Stimulated activated naive CD8-positive, alpha-beta T cell treated with anti-CD3 and anti-CD28 coated beads, Interleukin-15, Interleukin-2, amounts not matched to agents 100 U/mL and 50 U/mL, for 24 hours (primary cell): ENCODE measurements at regions not wholly inside any gene's neighbourhood (a gene's known extent, or its start where the extent isn't known, plus 50 kb on each side); places are given as distances from the start of the nearest gene placed in this dataset.
"Not testable (repeated sequence)": the region's sequence is repeated elsewhere in the genome, so short reads cannot be mapped to it uniquely, and the experiment has no call there.

Experiments
- ATAC-seq: fragments of 150-1000 bp; cut with Tn5 transposase; one replicate; pipeline ENCODE4 v1.10.0; 2021
- DNase-seq: peaks from one replicate; pipeline ENCODE4 v3.0.0; 2021

- not testable (repeated sequence) for ATAC-seq, DNase-seq
Measured at GRCh38 chr20:53773066-53773791, 179.6 kb upstream of the ZNF217 start.

GRCh38 chr20:53769041-53769440 is 175.4 kb upstream of the ZNF217 start:
- no peak for DNase-seq
- no peak for ATAC-seq

- ATAC-seq = no peak
- DNase-seq = no peak
Measured at GRCh38 chr20:53768329-53768728, 174.7 kb upstream of the ZNF217 start.

- ATAC-seq (no peak), DNase-seq (no peak)
Measured at GRCh38 chr20:53767206-53767930, 173.7 kb upstream of the ZNF217 start.

- no peak for DNase-seq
- ATAC-seq = no peak
Measured at GRCh38 chr20:53764415-53764800, 170.8 kb upstream of the ZNF217 start.

- ATAC-seq = no peak
- no peak for DNase-seq
Measured at GRCh38 chr20:53763707-53764414, 170.2 kb upstream of the ZNF217 start.

- not testable (repeated sequence) for DNase-seq, ATAC-seq
Measured at GRCh38 chr20:53762423-53762798, 168.8 kb upstream of the ZNF217 start.

GRCh38 chr20:53760025-53760441 is 166.4 kb upstream of the ZNF217 start:
- ATAC-seq (no peak), DNase-seq (no peak)

GRCh38 chr20:53757472-53757913 is 163.9 kb upstream of the ZNF217 start:
- DNase-seq (no peak), ATAC-seq (no peak)

GRCh38 chr20:53755733-53756531 is 162.3 kb upstream of the ZNF217 start:
- ATAC-seq = no peak
- no peak for DNase-seq

GRCh38 chr20:53753880-53754459 is 160.3 kb upstream of the ZNF217 start:
- no peak for ATAC-seq
- no peak for DNase-seq

- DNase-seq = no peak
- no peak for ATAC-seq
Measured at GRCh38 chr20:53752971-53753879, 159.6 kb upstream of the ZNF217 start.

- DNase-seq (no peak), ATAC-seq (no peak)
Measured at GRCh38 chr20:53752583-53752970, 158.9 kb upstream of the ZNF217 start.

GRCh38 chr20:53751620-53752318 is 158.1 kb upstream of the ZNF217 start:
- no peak for DNase-seq

GRCh38 chr20:53750827-53751619 is 157.4 kb upstream of the ZNF217 start:
- ATAC-seq (peak; percentile 67), DNase-seq (peak; percentile 48)

More at GRCh38 chr20:53751620-53752318, 158.1 kb upstream of the ZNF217 start:
- peak; percentile 1 for ATAC-seq

GRCh38 chr20:53749499-53749898 is 155.9 kb upstream of the ZNF217 start:
- no peak for ATAC-seq
- DNase-seq = no peak

GRCh38 chr20:53748821-53749421 is 155.3 kb upstream of the ZNF217 start:
- peak; percentile 17 for ATAC-seq
- no peak for DNase-seq

GRCh38 chr20:53748176-53748575 is 154.5 kb upstream of the ZNF217 start:
- DNase-seq = no peak
- no peak for ATAC-seq
